G401 (cell line): ENCODE measurements at regions not wholly inside any gene's neighbourhood (a gene's known extent, or its start where the extent isn't known, plus 50 kb on each side); places are given as distances from the start of the nearest gene placed in this dataset.
"Not testable (repeated sequence)": the region's sequence is repeated elsewhere in the genome, so short reads cannot be mapped to it uniquely, and the experiment has no call there.

ENCODE experiments used
- DNase-seq: peaks from one replicate; pipeline ENCODE4 v3.0.0-alpha.2; 2015; ENCODE audit warnings: low spot score
- in situ Hi-C: cut with HindIII; loops from 2 replicates; pipeline ENCODE4 v1.10.0; 2016; ENCODE audit warnings: low sequenced_read_pairs, mixed read lengths

DNA sequence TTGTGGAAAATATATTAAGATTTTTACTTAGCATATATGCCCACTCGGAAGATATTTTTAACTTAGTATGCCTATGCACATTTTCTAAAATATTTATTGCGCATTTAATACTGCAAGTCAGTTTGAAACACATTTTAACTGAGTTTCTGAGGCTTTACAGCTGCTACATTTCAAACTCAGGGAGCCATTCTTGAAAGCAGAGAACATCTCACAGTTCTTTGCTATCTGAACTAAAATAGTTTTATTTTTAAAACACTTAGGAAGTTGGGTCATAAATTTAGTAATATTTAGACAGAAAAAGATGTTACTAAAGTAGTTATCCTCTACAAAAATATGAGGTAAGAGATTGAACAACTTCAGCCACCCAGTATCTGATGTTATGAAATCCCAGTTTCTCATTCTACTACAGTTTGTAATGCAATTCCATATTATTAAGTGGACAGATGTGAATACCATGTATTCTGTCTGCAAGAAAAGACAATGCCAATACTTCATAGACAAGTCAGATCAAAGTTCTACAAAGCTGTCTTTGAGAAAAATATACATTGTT, 409.9 kb upstream of the EDIL3 start:
- in situ Hi-C loops = no loop called here
- DNase-seq = no peak

DNA sequence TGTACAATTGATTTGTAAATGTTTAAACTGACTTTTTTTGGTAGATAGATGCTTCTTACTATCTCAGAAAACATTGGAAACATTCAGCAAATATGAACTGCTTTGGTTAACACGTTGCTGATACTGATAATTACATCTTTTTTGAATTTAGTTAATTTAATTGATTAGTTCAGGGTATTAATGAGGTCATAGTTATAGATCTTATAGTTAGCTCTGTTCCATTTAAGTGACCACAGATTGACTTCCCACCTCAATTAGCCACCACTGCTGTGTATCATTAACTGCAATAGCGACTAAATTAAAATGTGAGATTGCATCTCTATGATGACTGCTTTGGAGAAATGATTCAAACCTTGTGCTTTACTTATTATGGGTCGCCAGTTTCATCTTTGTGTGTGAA, 407.1 kb upstream of the EDIL3 start:
- no peak for DNase-seq
- in situ Hi-C loops = no loop called here

DNA sequence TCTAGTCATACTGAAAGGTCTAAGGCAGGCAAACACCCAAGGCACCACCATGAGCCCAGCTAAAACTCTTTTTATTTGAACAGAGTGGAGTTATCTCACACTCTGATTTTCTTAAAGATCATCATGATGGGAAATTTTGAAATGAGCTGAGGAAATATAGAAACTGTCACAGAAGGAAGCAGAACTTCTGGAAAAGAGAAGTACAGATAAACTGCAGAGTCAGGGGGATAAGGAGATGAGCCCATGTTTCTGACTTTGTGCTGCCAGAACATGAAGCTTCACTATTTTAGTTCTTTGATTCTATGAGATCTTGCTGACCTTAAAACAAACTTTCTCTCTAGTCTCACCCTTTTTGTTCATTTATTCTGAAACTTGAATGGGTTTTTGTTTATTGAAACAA, 406.5 kb upstream of the EDIL3 start:
- DNase-seq = no peak
- in situ Hi-C loops = no loop called here

DNA sequence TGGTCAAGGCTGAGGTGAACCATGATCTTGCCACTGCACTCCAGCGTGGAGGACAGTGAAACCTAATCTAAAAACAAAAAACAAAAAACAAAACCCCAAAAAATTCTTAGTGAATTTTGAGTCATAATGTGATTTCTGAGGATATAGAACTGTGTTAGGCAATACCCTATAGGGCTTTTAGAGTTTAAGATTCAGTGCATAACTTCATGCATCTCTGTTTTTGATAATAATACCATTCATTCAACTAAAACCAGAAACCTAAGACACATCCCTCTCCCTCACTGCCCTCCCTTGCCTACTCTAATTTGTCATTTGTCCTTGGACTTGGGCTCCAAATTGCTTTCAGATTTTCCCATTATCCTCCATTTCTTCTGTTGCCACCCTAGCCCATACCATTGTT, 405.7 kb upstream of the EDIL3 start:
- in situ Hi-C loops = no loop called here
- DNase-seq = no peak

DNA sequence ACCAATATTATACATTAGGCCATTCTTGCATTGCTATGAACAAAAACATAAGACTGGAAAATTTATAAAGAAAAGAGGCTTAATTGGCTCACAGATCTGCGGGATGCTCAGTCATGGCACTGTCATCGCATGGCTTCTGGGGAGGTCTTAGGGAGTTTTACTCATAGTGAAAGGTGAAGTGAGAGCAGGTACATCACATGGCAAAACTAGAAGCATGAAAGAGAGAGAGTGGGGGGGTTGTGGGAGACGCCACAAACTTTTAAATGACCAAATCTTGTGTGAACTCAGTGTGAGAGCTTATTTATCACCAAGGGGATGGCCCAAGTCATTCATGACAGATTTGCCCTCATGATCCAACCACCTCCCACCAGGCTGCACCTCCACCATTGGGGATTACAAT, 398.3 kb upstream of the EDIL3 start:
- no peak for DNase-seq
- in situ Hi-C loops = no loop called here

DNA sequence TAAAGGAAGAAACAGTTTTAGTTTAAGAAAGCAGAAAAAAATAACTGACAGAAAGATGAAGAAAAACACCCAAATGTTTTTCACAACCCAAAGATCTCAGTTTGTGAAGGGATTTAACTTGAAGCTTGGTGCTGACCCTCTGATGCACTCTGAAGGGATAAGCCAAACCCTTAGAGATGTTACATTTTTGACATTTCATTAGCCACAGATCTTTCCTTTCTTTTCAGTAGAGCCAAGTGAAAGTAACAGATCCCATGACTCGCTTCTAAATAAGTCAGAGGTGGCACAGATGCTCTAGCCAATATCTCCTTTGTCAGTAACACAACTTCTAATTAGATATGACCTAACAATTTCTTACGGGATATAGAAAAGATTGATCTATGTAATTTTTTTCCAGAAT, 394.5 kb upstream of the EDIL3 start:
- DNase-seq = no peak

DNA sequence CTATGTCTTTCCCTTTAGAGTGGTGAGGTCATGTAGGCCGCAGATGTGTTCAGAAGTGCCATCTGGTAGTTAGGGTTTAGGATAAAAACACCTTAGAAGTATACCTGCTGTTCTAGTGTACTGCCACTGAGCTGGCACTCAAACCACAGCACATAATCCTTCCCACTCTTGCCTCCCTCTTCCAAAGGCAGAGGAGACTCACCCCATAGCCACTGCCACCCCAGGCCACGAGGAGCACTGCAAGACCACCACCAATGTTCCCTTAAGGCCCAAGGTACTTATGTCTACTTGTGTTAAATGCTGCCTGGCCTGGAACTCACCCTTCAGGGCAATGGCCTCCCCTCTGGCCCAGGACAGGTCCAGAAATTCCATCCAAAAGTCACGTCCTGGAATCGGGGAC, 379.5 kb upstream of the EDIL3 start:
- in situ Hi-C loops = no loop called here
- no peak for DNase-seq

More for the DNA sequence above, 394.5 kb upstream of the EDIL3 start:
- in situ Hi-C loops = no loop called here

DNA sequence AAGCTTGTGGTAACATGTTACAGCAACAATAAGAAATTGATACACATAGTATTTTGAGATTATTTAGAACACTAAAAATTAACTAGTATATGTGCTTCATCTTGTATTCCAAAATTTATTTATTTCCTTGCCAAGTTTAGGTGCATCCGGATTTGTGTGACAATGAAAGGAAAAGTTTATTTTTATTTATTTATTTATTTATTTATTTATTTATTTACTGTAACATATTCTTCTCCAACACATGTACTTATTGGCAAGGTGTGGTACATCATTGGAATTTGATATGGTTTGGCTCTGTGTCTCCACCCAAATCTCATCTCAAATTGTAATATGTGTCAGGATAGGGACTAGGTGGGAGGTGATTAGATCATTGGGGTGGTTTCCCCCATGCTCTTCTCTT, 373.3 kb upstream of the EDIL3 start:
- in situ Hi-C loops = no loop called here
- no peak for DNase-seq

DNA sequence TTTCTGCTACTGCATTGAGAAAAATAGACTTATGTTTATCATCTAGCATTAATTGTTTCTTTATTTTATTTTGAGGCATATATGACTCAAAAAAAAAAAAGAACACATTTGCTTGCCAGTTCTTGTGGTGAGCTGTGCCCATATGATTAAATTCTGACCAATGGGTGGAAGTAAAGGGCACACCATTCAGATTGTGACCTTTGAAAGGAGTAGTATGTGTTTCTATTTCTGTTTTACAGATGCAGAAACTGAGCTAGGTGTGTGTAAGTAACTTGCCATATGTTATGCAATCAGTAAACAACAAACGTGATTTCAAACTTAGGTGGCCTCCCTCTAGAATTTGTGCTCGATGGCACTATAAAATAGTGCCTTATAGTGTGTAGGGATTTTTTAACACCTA, 368.1 kb upstream of the EDIL3 start:
- in situ Hi-C loops = no loop called here
- no peak for DNase-seq

DNA sequence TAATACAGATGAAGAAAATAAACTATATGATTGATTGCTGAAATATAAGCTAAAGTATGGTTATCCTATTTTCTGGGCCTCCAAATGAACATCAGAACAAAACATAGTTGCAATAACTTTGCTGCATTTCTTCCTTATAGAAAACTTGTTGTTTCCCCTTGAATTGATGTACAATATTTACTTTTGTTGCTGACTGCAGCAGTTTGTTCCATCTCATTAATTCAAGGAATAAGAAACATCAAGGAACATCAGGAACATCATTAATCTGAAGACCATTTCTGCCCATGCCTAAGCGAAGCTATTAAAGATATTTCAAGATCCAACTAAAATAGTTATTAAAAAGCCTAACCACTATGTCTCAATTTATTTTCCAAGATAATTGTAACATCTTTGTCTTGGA, 363.6 kb upstream of the EDIL3 start:
- DNase-seq = no peak
- in situ Hi-C loops = no loop called here

DNA sequence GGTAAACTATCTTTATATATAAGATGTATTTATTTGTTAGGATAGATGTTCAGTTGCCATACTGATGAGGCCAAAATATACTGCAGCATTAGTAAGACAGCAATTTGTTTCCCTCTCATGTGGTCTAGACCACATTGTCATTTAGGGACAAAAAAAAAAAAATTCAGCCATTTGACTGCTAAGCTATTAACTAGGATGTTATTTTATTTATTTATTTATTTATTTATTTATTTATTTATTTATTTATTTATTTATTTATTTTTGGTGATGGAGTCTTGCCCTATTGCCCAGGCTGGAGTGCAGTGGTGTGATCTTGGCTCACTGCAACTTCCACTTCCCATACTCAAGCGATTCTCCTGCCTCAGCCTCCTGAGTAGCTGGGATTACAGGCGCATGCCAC, 361.6 kb upstream of the EDIL3 start:
- DNase-seq, in situ Hi-C loops: not testable (repeated sequence)

DNA sequence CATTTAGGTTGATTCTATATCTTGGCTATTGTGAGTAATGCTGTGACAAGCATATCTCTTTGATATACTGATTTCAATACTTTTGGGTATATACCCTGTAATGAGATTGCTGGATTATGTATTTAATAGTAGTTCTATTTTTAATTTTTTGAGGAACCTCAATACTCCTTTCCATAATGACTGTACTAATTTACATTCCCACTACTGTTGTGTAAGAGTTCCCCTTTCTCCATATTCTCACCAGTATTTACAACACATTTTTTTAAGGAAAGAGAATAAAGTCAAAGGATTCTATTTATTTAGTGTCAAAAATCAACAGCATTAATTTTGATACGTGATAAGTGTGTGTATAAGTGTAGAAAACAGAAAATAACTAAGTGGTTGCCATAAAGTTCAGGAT, 356.4 kb upstream of the EDIL3 start:
- no peak for DNase-seq
- in situ Hi-C loops = no loop called here

DNA sequence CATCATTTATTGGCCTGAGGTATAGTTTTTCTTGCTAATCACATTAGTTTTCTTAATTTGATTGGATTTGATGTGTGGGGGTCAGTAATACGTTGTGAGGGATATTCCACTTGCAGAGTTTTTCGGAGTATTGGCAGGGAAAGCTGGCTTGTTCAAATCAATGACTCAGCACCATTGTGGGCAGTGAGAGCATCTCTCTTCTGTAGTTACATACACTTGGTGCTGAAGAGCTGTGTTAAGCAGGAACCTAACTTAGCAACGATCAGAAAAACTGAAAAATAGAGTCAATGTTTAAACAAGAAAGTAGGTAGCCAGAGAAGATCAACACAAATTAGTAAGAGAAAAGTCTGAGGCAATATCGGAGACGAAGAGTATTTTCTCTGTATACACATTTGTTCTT, 344.6 kb upstream of the EDIL3 start:
- DNase-seq = no peak
- in situ Hi-C loops = no loop called here

DNA sequence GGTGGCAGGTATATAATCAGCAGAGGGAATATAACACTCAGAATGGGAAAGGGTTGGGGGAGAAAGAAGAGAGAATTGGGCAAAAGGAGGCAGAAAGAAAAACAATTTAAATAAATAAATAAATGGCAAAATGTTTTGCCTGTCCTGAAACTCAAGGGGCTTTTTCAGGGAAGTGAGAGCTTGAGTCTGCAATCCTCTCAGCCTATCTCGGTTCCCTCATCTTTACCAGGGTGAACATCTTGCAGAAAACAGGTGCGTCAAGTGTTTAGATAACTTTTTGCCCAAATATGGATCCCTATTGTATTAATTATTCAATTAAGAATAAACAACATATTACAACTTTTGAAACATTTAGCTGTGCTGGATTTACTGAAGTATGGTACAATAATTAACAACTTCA, 343.0 kb upstream of the EDIL3 start:
- in situ Hi-C loops = no loop called here

DNA sequence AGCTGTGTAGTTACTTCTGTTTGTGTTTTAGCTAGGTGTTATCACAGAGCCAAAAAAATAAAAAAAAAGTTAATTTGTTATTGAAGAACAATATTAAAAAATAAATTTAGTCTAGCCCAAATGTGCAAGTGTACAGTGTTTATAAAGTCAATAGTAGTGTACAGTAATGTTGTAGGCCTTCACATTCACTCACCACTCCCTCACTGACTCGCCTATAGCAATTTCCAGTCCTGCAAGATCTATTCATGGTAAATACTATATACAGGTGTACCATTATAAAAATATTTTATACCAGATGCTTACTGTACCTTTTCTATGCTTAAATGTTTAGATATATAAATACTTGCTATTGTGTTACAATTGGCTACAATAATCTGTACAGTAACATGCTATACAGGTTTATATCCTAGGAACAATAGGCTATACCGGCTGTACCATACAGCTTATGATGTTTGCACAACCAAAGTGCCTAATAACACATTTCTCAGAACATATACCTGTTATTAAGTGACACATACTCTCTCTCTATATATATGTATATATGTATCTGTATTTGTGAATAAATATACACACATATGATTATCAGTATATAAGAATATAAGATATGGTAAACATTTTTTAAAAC, 341.4 kb upstream of the EDIL3 start:
- DNase-seq = no peak

More for the DNA sequence above, 343.0 kb upstream of the EDIL3 start:
- DNase-seq = no peak

DNA sequence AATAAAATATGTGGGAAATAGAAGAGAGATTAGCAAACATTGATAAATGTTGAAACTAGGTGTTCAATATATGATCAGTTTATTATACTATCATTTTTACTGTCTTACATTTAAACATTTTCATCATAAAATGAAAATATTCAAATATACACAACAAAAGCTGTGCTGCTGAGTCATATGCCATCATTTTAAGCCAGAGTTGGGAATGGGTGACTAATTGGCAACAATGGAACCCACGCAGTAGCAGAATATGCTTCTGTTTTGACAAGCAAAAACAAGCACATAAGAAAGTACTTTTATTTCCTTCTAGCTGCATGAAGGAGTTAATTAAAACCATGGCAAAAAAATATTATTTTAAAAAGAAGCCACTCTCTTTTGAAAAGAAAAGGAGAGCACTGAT, 340.0 kb upstream of the EDIL3 start:
- in situ Hi-C loops = no loop called here
- no peak for DNase-seq

More for the DNA sequence above, 341.4 kb upstream of the EDIL3 start:
- in situ Hi-C loops = no loop called here

DNA sequence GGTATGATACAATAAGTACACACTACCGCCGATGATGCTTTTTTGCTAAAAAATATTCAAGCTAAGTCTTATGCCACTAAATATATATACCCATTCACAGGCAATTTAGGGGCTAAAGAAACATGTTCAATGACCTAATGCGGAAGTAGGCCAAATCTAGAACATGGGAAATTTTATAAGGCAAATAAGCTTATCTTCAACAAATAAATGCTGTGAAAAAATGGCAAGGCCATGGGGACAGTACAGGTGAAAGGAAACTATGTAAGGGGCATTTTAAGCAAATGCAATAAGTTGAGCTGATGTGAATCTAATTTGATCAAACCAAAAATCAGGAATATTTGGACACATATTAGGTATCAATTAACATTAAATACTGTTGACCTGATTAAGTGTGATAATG, 339.5 kb upstream of the EDIL3 start:
- in situ Hi-C loops = no loop called here
- DNase-seq = no peak

DNA sequence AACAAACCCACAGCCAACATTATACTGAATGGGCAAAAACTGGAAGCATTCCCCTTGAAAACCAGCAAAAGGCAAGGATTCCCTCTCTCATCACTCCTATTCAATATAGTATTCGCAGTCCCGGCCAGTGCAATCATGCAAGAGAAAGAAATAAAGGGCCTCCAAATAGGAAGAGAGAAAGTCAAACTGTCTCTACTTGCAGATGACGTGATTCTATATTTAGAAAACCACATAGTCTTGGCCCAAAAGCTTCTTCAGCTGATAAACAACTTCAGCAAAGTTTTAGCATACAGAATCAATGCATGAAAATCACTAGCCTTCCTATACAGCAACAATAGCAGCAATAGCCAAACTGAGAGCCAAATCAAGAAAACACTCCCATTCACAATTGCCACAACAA, 333.7 kb upstream of the EDIL3 start:
- no peak for DNase-seq
- in situ Hi-C loops = no loop called here

DNA sequence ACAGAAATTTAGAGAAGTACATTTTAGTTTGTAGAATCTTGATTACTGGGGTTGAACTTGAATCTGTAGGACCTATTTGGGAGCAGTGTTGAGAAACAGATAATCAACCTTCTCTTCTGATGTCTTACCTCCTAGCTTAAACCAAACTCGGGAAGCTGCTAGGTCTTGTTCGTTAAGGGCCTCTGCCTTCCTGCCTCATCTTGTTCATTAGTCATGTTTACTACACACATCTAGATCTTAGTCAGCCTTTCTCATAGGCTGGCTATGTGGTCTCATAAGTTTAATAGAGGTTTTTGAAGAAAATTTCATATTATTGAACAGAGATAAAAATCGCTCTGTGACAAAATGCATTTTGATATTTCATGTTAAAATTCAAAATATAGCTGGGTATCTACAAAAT, 331.0 kb upstream of the EDIL3 start:
- in situ Hi-C loops = no loop called here
- no peak for DNase-seq

DNA sequence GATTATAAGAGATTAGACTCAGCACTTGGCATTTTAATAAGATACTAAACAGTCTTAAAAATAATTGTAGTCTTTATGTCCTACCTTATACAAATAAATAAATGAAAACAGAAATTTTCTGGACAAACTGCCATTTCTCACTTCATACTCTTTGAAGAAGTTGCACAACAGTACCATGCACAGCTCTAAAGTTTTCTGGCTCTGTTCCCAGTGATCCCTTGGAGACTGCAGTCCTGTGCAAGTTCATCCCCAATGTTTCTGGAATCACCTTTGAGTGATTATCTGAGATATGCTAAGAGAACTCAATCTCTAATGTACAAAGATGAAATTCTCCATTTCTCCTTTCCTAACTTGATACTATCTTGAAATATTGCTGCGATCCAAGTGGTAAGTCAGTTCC, 330.4 kb upstream of the EDIL3 start:
- no peak for DNase-seq
- in situ Hi-C loops = no loop called here

DNA sequence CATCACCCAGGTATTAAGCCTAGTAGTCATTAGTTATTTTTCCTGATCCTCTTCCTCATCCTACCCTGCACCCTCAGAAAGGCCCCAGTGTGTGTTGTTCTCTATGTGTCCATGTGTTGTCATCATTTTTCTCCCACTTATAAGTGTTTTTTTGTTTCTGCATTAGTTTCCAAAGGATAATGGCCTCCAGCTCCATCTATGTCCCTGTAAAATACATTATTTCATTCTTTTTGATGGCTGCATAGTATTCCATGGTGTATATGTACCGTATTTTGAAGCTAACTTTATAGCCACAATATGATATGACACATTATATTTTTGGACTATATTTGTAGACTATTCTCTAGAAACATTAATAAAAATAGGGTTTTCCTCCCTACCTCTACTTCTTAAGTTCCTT, 324.4 kb upstream of the EDIL3 start:
- DNase-seq = no peak
- in situ Hi-C loops = no loop called here
